ENCODE measurements at regions not wholly inside any gene's neighbourhood (a gene's known extent, or its start where the extent isn't known, plus 50 kb on each side); places are given as distances from the start of the nearest gene placed in this dataset.

DNA sequence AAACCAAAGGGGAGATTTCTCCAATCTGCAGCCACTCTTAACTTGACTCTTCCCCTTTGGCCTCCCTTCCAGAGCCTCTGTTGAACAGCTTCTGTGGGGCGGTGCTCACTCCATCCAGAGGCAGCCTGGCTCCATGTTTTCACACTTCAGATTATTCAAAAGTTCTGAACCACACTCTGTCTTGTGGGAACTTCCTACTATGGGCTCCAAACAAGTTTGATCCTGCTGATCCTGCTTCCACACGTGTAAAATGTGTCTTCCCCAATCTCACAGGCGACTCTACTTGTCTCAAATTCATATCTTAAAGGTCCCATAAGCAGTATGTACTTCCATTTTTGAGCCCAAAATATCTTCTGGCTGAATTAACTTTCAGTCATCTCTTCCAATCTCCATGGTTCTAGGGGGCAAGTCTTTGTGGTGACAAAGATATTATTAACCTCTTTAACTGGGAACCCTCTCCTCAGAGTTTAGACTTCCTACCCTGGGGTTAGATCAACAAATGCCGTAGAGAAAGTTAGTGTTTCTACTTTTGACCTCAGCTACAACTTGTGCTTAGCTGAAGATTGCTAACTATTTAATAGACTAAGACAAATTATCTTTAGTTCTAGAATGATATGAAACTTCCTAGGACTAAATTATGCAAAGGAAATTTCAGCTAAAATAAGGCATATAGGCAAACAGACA is 176.3 kb upstream of the BCL6 start:
- Histone ChIP-seq H3K27ac (no peak overlapping the region), H3K4me1 (no peaks in the 10 kb centered on the region), H3K4me3 (no peak overlapping the region), H3K9me3 (peaks cover 0 to 7% of the 10 kb centered on the region in 2 donors), H3K36me3 (no peaks in the 10 kb centered on the region), H3K27me3 (no peaks in the 10 kb centered on the region)
- no peak for DNase-seq (ENCODE audit: low spot score in 2 of 2)
- intact Hi-C loops (cut with DNase I): no loop called here
- no peak for TF ChIP-seq CTCF (IDR thresholded peaks at IDR 0.05)

DNA sequence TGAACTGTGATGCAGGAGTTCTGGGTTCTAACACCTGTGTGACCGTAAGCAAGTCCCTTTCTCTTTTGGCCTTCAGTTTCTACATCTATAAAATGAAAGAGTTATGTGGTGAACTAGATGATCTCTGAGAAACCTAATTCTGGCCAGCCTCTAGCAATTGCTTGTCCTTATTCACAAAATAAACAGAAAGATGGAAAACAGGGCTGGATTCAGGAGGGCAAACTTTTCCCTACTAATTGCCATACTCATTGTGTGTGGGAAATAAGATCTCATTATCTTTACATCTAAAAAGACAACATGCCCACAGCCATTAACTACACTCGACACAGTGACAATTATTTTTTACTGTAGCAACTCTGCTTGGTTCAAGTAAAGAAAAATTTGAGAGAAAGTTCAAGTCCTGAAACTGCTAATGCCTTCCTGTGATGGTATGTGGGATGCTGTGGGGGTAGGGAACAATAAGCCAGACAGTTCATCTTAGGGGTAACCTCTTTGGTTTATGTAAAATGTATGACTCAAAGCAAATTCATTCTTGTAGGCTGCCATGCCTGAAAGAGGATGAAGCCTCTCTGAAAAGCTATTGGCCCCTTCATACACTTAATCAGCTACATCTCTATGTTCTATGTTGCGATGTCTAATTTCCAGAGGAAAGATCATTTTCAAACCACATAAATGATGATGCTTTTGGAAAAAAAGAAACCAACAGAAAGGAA is 177.6 kb upstream of the BCL6 start:
- no peak for DNase-seq (ENCODE audit: low spot score in 2 of 2)
- H3K27ac ChIP-seq: no peak overlapping the region
- no peaks in the 10 kb centered on the region for H3K4me1 ChIP-seq

DNA sequence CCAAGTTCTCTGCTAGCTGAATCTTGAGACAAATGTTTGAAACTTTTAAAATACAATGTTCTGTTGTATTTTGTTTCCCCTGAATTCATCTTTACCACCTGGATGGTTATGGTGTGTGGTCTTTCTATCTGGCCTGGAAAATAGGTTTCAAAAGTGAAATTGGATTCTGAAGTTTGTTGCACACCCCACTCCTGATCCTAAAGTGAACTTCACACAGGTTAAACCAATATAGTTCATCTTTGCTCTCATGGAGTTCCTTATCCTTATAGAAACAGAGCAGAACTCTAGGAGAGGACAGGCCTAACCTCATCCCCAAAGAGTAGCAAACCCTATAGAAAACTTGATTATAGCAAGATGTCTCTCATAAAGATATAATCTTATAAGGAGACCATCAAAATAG is 179.4 kb upstream of the BCL6 start:
- Histone ChIP-seq H3K27ac (no peak overlapping the region), H3K27me3 (no peaks in the 10 kb centered on the region), H3K4me1 (no peaks in the 10 kb centered on the region), H3K36me3 (no peaks in the 10 kb centered on the region), H3K4me3 (no peak overlapping the region), H3K9me3 (peaks cover 0 to 7% of the 10 kb centered on the region in 2 donors)
- intact Hi-C loops (cut with DNase I): no loop called here
- no peak for DNase-seq (ENCODE audit: low spot score in 2 of 2)
- TF ChIP-seq CTCF (IDR thresholded peaks at IDR 0.05): no peak

More for the DNA sequence above, 177.6 kb upstream of the BCL6 start:
- Histone ChIP-seq H3K4me3 (no peak overlapping the region), H3K36me3 (no peaks in the 10 kb centered on the region), H3K9me3 (peaks cover 0 to 7% of the 10 kb centered on the region in 2 donors), H3K27me3 (no peaks in the 10 kb centered on the region)
- intact Hi-C loops (cut with DNase I): no loop called here
- TF ChIP-seq CTCF (IDR thresholded peaks at IDR 0.05): no peak

- Histone ChIP-seq H3K36me3 (no peaks in the 10 kb centered on the region), H3K4me1 (no peaks in the 10 kb centered on the region), H3K4me3 (no peak overlapping the region), H3K9me3 (peaks cover 0 to 7% of the 10 kb centered on the region in 2 donors), H3K27ac (no peak overlapping the region), H3K27me3 (no peaks in the 10 kb centered on the region)
- intact Hi-C loops (cut with DNase I): no loop called here
- no peak for TF ChIP-seq CTCF (IDR thresholded peaks at IDR 0.05)
- DNase-seq (ENCODE audit: low spot score in 2 of 2): no peak
Measured at GRCh38 chr3:187925326-187925725, 180.1 kb upstream of the BCL6 start.

GRCh38 chr3:187926620-187927019 is 181.4 kb upstream of the BCL6 start:
- H3K36me3 ChIP-seq: no peaks in the 10 kb centered on the region
- H3K27me3 ChIP-seq: no peaks in the 10 kb centered on the region
- H3K9me3 ChIP-seq: peaks cover 0 to 7% of the 10 kb centered on the region in 2 donors
- intact Hi-C loops (cut with DNase I): no loop called here
- DNase-seq (ENCODE audit: low spot score in 2 of 2): no peak
- TF ChIP-seq CTCF (IDR thresholded peaks at IDR 0.05): no peak
- H3K4me3 ChIP-seq: no peak overlapping the region
- H3K27ac ChIP-seq: no peak overlapping the region
- H3K4me1 ChIP-seq: no peaks in the 10 kb centered on the region

All from ascending aorta (tissue), 2 donors.